ENCODE measurements at regions not wholly inside any gene's neighbourhood (a gene's known extent, or its start where the extent isn't known, plus 50 kb on each side); places are given as distances from the start of the nearest gene placed in this dataset.
"Not testable (repeated sequence)": the region's sequence is repeated elsewhere in the genome, so short reads cannot be mapped to it uniquely, and the experiment has no call there.

- H3K4me3 ChIP-seq (ENCODE audit: low read depth in 1 of 2, low read length in 1 of 2) = no peak overlapping the region
- H3K4me1 ChIP-seq (ENCODE audit: control insufficient read depth in 1 of 2, insufficient read depth in 1 of 2, low read depth in 1 of 2, low read length in 1 of 2) = no peaks in the 10 kb centered on the region
- TF ChIP-seq CTCF (IDR thresholded peaks at IDR 0.05) = no peak
- H3K9me3 ChIP-seq = no peaks in the 10 kb centered on the region
- no peaks in the 10 kb centered on the region for H3K36me3 ChIP-seq
- no peaks in the 10 kb centered on the region for H3K27me3 ChIP-seq
- no peak overlapping the region for H3K27ac ChIP-seq
These were observed 91.3 kb upstream of the KIF2A start for GRCh38 chr5:62214701-62215100.

GRCh38 chr5:62216603-62217002 lies 89.4 kb upstream of the KIF2A start:
- H3K4me3 ChIP-seq (ENCODE audit: low read depth in 1 of 2, low read length in 1 of 2); H3K9me3 ChIP-seq; H3K27me3 ChIP-seq; H3K4me1 ChIP-seq (ENCODE audit: control insufficient read depth in 1 of 2, insufficient read depth in 1 of 2, low read depth in 1 of 2, low read length in 1 of 2); H3K36me3 ChIP-seq; H3K27ac ChIP-seq: not testable (repeated sequence)

GRCh38 chr5:62217095-62217494 lies 88.9 kb upstream of the KIF2A start:
- not testable (repeated sequence) for H3K4me1 ChIP-seq (ENCODE audit: control insufficient read depth in 1 of 2, insufficient read depth in 1 of 2, low read depth in 1 of 2, low read length in 1 of 2); H3K9me3 ChIP-seq; H3K27ac ChIP-seq; H3K36me3 ChIP-seq; H3K4me3 ChIP-seq (ENCODE audit: low read depth in 1 of 2, low read length in 1 of 2); H3K27me3 ChIP-seq

- H3K36me3 ChIP-seq; H3K4me1 ChIP-seq (ENCODE audit: control insufficient read depth in 1 of 2, insufficient read depth in 1 of 2, low read depth in 1 of 2, low read length in 1 of 2); H3K27ac ChIP-seq; H3K27me3 ChIP-seq; H3K9me3 ChIP-seq; H3K4me3 ChIP-seq (ENCODE audit: low read depth in 1 of 2, low read length in 1 of 2): not testable (repeated sequence)
These were observed 87.1 kb upstream of the KIF2A start for GRCh38 chr5:62218860-62219259.

- not testable (repeated sequence) for H3K27me3 ChIP-seq; H3K4me3 ChIP-seq (ENCODE audit: low read depth in 1 of 2, low read length in 1 of 2); H3K36me3 ChIP-seq; H3K27ac ChIP-seq; H3K9me3 ChIP-seq; H3K4me1 ChIP-seq (ENCODE audit: control insufficient read depth in 1 of 2, insufficient read depth in 1 of 2, low read depth in 1 of 2, low read length in 1 of 2)
These were observed 84.1 kb upstream of the KIF2A start for GRCh38 chr5:62221881-62222280.

- H3K27me3 ChIP-seq; H3K36me3 ChIP-seq; H3K4me1 ChIP-seq (ENCODE audit: control insufficient read depth in 1 of 2, insufficient read depth in 1 of 2, low read depth in 1 of 2, low read length in 1 of 2); H3K27ac ChIP-seq; H3K9me3 ChIP-seq; H3K4me3 ChIP-seq (ENCODE audit: low read depth in 1 of 2, low read length in 1 of 2): not testable (repeated sequence)
These were observed 83.7 kb upstream of the KIF2A start for GRCh38 chr5:62222305-62222704.

- not testable (repeated sequence) for H3K27me3 ChIP-seq; H3K27ac ChIP-seq; H3K4me1 ChIP-seq (ENCODE audit: control insufficient read depth in 1 of 2, insufficient read depth in 1 of 2, low read depth in 1 of 2, low read length in 1 of 2); H3K9me3 ChIP-seq; H3K36me3 ChIP-seq
- TF ChIP-seq CTCF (IDR thresholded peaks at IDR 0.05) = peak; percentile 48
- H3K4me3 ChIP-seq (ENCODE audit: low read depth in 1 of 2, low read length in 1 of 2) = peak overlapping the region in 1 of 2 experiments; percentile 40
These were observed 82.7 kb upstream of the KIF2A start for GRCh38 chr5:62223312-62223670.

GRCh38 chr5:62224987-62225601 lies 80.9 kb upstream of the KIF2A start:
- H3K36me3 ChIP-seq; H3K27me3 ChIP-seq; H3K9me3 ChIP-seq; H3K4me3 ChIP-seq (ENCODE audit: low read depth in 1 of 2, low read length in 1 of 2); H3K27ac ChIP-seq; H3K4me1 ChIP-seq (ENCODE audit: control insufficient read depth in 1 of 2, insufficient read depth in 1 of 2, low read depth in 1 of 2, low read length in 1 of 2): not testable (repeated sequence)
- peak; percentile 60 for TF ChIP-seq CTCF (IDR thresholded peaks at IDR 0.05)

- not testable (repeated sequence) for H3K36me3 ChIP-seq; H3K4me1 ChIP-seq (ENCODE audit: control insufficient read depth in 1 of 2, insufficient read depth in 1 of 2, low read depth in 1 of 2, low read length in 1 of 2); H3K4me3 ChIP-seq (ENCODE audit: low read depth in 1 of 2, low read length in 1 of 2); H3K27me3 ChIP-seq; H3K9me3 ChIP-seq; H3K27ac ChIP-seq
These were observed 75.1 kb upstream of the KIF2A start for GRCh38 chr5:62230876-62231388.

Data from neutrophil (primary cell).